ENCODE measurements at regions not wholly inside any gene's neighbourhood (a gene's known extent, or its start where the extent isn't known, plus 50 kb on each side); places are given as distances from the start of the nearest gene placed in this dataset.
"Not testable (repeated sequence)": the region's sequence is repeated elsewhere in the genome, so short reads cannot be mapped to it uniquely, and the experiment has no call there.

GRCh38 chrY:7736847-7737365 lies 825.4 kb upstream of the AMELY start:
- DNase-seq (ENCODE audit: extremely low spot score, insufficient read length, low read depth), result no peak
- FAIRE-seq, result no peak

GRCh38 chrY:7731651-7732050 lies 820.1 kb upstream of the AMELY start:
- DNase-seq (ENCODE audit: extremely low spot score, insufficient read length, low read depth) (no peak), FAIRE-seq (no peak)

DNA sequence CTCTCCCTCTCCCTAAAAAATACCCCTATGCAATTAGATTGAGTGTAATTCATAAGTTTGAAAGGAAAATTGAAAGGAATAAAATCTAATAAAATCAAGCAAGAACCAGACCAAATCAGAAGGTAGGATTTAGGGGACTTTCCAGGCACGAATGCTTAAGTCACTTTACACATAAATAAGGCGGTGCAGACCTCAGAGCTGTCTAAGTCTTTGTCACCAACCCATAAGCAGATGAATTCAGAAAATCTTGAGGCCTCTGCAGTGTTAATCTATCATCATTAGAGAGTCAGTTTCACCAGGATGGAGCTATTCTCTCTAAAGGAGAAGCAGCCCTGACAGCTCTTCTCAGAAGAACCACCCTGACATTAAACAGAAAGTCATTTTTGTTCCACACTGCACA lies 819.1 kb upstream of the AMELY start:
- DNase-seq (ENCODE audit: extremely low spot score, insufficient read length, low read depth) (no peak), FAIRE-seq (peak; percentile 65)

- FAIRE-seq (peak; percentile 67), DNase-seq (ENCODE audit: extremely low spot score, insufficient read length, low read depth) (no peak)
Observed at GRCh38 chrY:7730071-7730470, 818.5 kb upstream of the AMELY start.

GRCh38 chrY:7729318-7730011 lies 817.9 kb upstream of the AMELY start:
- FAIRE-seq (no peak), DNase-seq (ENCODE audit: extremely low spot score, insufficient read length, low read depth) (no peak)

DNA sequence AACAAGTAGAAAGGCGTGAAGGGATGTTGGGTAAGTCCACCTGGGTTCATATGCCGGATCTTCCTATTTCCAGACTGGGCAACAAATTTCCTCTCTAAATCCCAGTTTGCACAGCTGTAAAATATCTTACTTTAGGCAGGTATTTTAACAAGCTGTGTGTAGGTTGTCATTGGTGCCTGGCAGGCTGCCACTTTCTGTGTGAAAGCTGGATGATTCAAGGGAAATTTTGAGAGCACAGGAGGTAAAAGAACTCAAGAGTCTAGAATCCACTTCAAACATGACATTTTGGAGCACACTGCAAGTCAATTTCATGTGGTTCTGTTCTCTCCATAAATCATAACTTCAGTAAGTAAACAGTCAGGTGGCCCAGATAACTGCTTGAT lies 817.4 kb upstream of the AMELY start:
- FAIRE-seq (peak; percentile 67), DNase-seq (ENCODE audit: extremely low spot score, insufficient read length, low read depth) (no peak)

DNA sequence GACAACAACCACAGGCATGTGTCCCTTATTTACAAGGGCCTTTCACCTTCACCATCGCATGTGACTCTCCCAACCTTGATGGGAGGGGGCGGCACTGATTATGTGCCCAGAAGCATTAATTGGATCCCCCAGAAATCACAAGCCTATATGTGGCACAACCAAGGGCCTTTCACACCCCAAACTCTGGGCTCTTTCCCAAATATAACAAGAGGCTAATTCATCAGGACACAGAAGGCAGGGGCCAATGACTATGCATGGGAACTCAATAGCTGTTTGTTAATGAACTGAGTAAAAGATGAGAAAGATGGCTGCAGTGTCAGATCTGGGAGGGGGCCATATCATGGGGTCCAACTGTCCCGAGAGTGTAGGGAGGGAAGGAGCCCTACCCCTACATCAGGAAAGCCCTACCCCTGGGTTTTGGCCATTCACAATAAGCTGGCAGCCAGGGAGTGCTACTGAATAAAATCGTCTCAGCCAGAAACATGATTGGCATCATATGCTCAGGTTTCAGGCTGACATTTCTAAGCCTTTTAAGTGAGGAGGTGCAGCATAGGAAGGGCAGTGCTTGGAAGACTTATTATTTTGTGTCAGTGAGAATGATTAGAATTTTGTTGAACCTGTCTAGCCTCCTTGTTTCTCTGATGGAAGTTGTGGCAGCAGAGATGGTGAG lies 814.4 kb upstream of the AMELY start:
- FAIRE-seq, result no peak
- no peak for DNase-seq (ENCODE audit: extremely low spot score, insufficient read length, low read depth)

- peak; percentile 99 for FAIRE-seq
- no peak for DNase-seq (ENCODE audit: extremely low spot score, insufficient read length, low read depth)
Observed at GRCh38 chrY:7723991-7724632, 812.6 kb upstream of the AMELY start.

DNA sequence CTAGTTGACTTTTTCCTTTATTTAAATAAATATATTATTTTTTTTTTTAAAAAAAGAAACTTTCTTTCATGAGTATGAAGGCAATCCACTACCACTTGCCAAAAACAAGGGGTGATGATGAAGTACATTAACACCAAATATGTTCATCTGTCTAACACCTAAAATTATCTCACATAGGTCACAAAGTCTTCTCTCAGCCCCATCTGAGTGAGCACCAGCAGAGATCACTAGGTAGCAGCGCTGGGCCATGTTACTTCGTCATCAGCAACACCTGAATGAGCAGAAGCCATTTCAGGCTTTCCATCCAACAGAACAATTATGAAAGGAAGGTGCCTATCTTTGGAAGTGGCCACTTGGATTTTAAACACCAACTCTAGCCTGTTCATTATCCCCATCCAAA lies 811.6 kb upstream of the AMELY start:
- FAIRE-seq (no peak), DNase-seq (ENCODE audit: extremely low spot score, insufficient read length, low read depth) (no peak)

GRCh38 chrY:7722566-7722965 lies 811.0 kb upstream of the AMELY start:
- peak; percentile 94 for FAIRE-seq
- no peak for DNase-seq (ENCODE audit: extremely low spot score, insufficient read length, low read depth)

DNA sequence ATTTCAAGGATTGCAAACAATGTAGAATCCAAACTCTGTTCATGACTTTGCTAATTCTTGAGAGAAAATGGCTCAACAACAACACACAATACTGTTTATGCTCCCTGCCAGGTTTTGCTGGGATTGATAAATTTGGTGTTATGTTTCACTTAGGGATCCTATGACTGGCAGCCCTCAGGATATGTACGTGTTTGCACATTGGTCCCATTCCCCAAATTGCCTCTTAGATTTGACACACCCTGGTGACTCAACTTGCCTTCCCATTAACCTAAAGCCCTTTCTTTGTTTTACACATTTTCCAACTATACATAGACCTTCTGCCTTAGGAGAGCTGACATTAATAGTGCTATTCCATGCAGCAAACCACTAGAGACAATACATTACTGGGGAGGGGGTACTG lies 809.4 kb upstream of the AMELY start:
- DNase-seq (ENCODE audit: extremely low spot score, insufficient read length, low read depth), result no peak
- no peak for FAIRE-seq

DNA sequence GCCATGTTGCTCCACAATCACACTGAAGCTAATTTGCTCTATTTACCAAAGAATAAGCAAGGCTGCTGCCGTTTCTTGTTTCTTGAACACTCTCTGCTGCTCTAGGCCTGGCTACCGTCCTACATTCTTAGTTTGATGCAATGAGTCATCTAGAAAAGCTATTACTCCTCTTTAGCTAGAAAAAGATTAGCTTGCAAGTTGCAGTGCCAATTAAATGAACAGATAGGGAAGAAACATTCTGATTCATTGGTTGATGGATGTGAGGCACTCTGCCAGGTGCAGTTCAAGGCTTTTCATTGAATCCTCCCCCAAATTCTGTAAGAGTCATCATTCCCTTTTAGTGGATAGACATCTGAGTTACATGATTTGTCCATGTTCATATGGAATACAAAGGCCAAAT lies 807.7 kb upstream of the AMELY start:
- DNase-seq (ENCODE audit: extremely low spot score, insufficient read length, low read depth) (no peak), FAIRE-seq (no peak)

- FAIRE-seq (no peak), DNase-seq (ENCODE audit: extremely low spot score, insufficient read length, low read depth) (no peak)
Observed at GRCh38 chrY:7718626-7719025, 807.1 kb upstream of the AMELY start.

GRCh38 chrY:7718126-7718525 lies 806.6 kb upstream of the AMELY start:
- DNase-seq (ENCODE audit: extremely low spot score, insufficient read length, low read depth), result no peak
- FAIRE-seq, result no peak

DNA sequence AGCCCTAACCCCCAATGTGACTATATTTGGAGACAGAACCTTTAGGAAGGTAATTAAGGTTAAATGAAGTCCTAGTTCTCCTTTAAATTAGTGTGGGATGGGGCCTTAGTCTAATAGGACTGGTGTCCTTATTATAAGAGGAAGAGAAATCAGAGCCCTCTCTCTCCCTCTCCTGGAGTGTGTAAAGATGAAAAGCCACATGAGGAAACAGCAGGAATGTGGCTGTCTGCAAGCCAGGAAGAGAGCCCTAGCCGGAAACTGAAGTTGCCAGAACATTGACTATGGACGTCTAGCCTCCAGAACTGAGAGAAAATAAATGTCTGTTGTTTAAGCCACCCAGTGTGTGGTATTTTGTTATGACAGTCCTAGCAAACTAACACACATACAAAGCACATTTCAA lies 802.9 kb upstream of the AMELY start:
- DNase-seq (ENCODE audit: extremely low spot score, insufficient read length, low read depth) (no peak), FAIRE-seq (no peak)

GRCh38 chrY:7713738-7714137 lies 802.2 kb upstream of the AMELY start:
- DNase-seq (ENCODE audit: extremely low spot score, insufficient read length, low read depth); FAIRE-seq: not testable (repeated sequence)

DNA sequence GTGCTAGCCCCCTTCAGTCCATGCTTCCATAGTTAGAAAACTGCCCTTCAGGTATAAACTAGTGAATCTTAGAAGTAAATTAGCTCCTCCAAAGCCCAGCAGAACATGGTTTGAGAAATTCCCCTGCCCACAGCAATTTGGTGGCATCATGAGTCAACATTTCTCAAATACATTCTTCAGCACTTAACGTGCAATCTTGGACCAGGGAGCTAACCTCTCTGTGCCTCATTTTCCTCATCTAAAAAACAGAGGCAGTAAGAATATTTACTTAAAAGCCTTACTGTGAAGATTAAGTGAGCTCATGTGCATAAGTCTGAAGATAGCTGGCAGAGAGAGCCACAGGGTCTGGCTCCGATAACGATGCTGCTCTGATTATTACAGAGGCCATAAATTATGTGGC lies 800.7 kb upstream of the AMELY start:
- no peak for FAIRE-seq

GRCh38 chrY:7703578-7704140 lies 792.1 kb upstream of the AMELY start:
- no peak for DNase-seq (ENCODE audit: extremely low spot score, insufficient read length, low read depth)
- no peak for FAIRE-seq

More for the DNA sequence above, 800.7 kb upstream of the AMELY start:
- no peak for DNase-seq (ENCODE audit: extremely low spot score, insufficient read length, low read depth)

GRCh38 chrY:7702481-7702880 lies 790.9 kb upstream of the AMELY start:
- DNase-seq (ENCODE audit: extremely low spot score, insufficient read length, low read depth) (no peak), FAIRE-seq (no peak)

DNA sequence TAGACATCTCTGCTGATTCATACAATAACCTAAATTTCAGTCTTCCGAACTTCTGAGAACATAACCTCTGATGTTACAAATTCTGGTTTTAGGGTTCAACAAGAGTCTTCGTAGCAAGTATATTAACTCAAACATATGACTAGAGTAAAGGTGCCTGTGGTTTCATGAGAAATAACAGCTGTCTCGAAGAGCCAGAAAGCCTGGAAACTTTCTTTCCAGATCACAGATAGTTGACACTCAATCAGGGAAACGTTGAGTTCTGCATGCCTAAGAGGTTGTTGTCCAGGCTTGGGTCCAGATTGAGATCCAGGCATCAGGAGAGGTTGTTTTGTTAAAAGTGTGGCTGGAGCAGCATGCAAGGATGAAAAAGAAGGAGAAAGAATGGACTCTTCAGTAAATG lies 790.1 kb upstream of the AMELY start:
- DNase-seq (ENCODE audit: extremely low spot score, insufficient read length, low read depth) (no peak), FAIRE-seq (no peak)

- FAIRE-seq, result no peak
- no peak for DNase-seq (ENCODE audit: extremely low spot score, insufficient read length, low read depth)
Observed at GRCh38 chrY:7697506-7697905, 786.0 kb upstream of the AMELY start.

Data from GM18507 (cell line).